ENCODE measurements at regions not wholly inside any gene's neighbourhood (a gene's known extent, or its start where the extent isn't known, plus 50 kb on each side); places are given as distances from the start of the nearest gene placed in this dataset.
"Not testable (repeated sequence)": the region's sequence is repeated elsewhere in the genome, so short reads cannot be mapped to it uniquely, and the experiment has no call there.

GRCh38 chr20:22830715-22831114, 204.4 kb upstream of the SSTR4 start:
- TF ChIP-seq, protein P1, sequence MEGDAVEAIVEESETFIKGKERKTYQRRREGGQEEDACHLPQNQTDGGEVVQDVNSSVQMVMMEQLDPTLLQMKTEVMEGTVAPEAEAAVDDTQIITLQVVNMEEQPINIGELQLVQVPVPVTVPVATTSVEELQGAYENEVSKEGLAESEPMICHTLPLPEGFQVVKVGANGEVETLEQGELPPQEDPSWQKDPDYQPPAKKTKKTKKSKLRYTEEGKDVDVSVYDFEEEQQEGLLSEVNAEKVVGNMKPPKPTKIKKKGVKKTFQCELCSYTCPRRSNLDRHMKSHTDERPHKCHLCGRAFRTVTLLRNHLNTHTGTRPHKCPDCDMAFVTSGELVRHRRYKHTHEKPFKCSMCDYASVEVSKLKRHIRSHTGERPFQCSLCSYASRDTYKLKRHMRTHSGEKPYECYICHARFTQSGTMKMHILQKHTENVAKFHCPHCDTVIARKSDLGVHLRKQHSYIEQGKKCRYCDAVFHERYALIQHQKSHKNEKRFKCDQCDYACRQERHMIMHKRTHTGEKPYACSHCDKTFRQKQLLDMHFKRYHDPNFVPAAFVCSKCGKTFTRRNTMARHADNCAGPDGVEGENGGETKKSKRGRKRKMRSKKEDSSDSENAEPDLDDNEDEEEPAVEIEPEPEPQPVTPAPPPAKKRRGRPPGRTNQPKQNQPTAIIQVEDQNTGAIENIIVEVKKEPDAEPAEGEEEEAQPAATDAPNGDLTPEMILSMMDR (conservative IDR thresholded peaks at IDR 0.05; ENCODE audit: low read depth, low read length): not testable (repeated sequence)
- not testable (repeated sequence) for TF ChIP-seq EZH2 (IDR thresholded peaks at IDR 0.05; ENCODE audit: borderline replicate concordance, low read depth, low read length, poor library complexity, severe bottlenecking)
